B cell (primary cell): ENCODE measurements at regions not wholly inside any gene's neighbourhood (a gene's known extent, or its start where the extent isn't known, plus 50 kb on each side); places are given as distances from the start of the nearest gene placed in this dataset.

ENCODE experiments used
- EZH2 ChIP-seq: IDR thresholded peaks from 2 replicates; pipeline ENCODE4 v1.6.1; 2012; ENCODE audit warnings: borderline replicate concordance, low read depth, mild to moderate bottlenecking, moderate library complexity, low read length; ENCODE audit not compliant: insufficient read depth, poor library complexity, severe bottlenecking
- TF ChIP-seq, protein P1 (sequence below): fragments of 200-600 bp; IDR thresholded peaks from one replicate; pipeline ENCODE4 v1.8.0; 2022; ENCODE audit warnings: antibody characterized with exemption, mild to moderate bottlenecking

DNA sequence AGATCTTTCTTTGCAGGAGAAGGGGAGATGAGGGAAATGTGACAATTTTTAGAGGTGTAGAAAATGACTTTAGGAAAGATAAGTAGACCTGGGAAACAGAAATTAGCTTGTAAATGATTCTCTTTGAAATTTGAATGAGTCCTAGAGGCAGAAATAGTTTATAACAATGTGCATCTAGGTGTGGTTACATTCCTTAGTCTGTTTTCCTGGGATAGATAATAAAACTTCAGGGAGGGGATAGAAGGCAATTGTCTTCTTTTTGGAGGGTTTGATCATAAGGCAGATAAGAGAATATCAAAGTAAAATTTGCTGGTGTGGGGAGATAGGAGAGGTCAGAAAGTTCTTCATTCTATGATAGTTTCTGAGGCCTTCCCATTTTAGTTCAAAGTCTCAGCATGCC, 1344.3 kb upstream of the LRRTM1 start:
- TF ChIP-seq, protein P1, sequence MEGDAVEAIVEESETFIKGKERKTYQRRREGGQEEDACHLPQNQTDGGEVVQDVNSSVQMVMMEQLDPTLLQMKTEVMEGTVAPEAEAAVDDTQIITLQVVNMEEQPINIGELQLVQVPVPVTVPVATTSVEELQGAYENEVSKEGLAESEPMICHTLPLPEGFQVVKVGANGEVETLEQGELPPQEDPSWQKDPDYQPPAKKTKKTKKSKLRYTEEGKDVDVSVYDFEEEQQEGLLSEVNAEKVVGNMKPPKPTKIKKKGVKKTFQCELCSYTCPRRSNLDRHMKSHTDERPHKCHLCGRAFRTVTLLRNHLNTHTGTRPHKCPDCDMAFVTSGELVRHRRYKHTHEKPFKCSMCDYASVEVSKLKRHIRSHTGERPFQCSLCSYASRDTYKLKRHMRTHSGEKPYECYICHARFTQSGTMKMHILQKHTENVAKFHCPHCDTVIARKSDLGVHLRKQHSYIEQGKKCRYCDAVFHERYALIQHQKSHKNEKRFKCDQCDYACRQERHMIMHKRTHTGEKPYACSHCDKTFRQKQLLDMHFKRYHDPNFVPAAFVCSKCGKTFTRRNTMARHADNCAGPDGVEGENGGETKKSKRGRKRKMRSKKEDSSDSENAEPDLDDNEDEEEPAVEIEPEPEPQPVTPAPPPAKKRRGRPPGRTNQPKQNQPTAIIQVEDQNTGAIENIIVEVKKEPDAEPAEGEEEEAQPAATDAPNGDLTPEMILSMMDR: no peak
- TF ChIP-seq EZH2: no peak
